DOHH2 (cell line): ENCODE measurements at regions not wholly inside any gene's neighbourhood (a gene's known extent, or its start where the extent isn't known, plus 50 kb on each side); places are given as distances from the start of the nearest gene placed in this dataset.
"Not testable (repeated sequence)": the region's sequence is repeated elsewhere in the genome, so short reads cannot be mapped to it uniquely, and the experiment has no call there.

ENCODE experiments used
- H3F3A ChIP-seq: fragments of 200-600 bp; sonication (generic), shearing (Covaris generic); 2 replicates; pipeline ENCODE4 v1.6.0; 2016; ENCODE audit warnings: antibody characterized with exemption, mild to moderate bottlenecking; ENCODE audit not compliant: control insufficient read depth, insufficient read depth
- H3K27ac ChIP-seq: fragments of 200-600 bp; sonication (generic); 2 replicates; pipeline ENCODE4 v1.5.1; 2014; ENCODE audit warnings: low read depth, mild to moderate bottlenecking, low read length, moderate library complexity
- H3K27me3 ChIP-seq: fragments of 200-600 bp; sonication (generic); 2 replicates; pipeline ENCODE4 v1.6.1; 2014; ENCODE audit warnings: mild to moderate bottlenecking, low read length, mixed read lengths; ENCODE audit not compliant: control insufficient read depth
- H3K36me3 ChIP-seq: fragments of 200-600 bp; sonication (generic); 2 replicates; pipeline ENCODE4 v1.6.1; 2014; ENCODE audit warnings: mild to moderate bottlenecking, low read length, moderate library complexity, mixed read lengths; ENCODE audit not compliant: control insufficient read depth
- H3K4me1 ChIP-seq: fragments of 200-600 bp; sonication (generic); 2 replicates; pipeline ENCODE4 v1.6.1; 2014; ENCODE audit warnings: mild to moderate bottlenecking, low read length, mixed read lengths; ENCODE audit not compliant: control insufficient read depth
- H3K4me2 ChIP-seq: fragments of 200-600 bp; sonication (generic); 2 replicates; pipeline ENCODE4 v1.6.0; 2014; ENCODE audit warnings: mild to moderate bottlenecking, low read length, moderate library complexity
- H3K4me3 ChIP-seq: fragments of 200-600 bp; sonication (generic); 2 replicates; pipeline ENCODE4 v1.5.1; 2014; ENCODE audit warnings: mild to moderate bottlenecking, low read length, mixed read lengths
- H3K79me2 ChIP-seq: fragments of 200-600 bp; sonication (generic); 2 replicates; pipeline ENCODE4 v1.6.1; 2014; ENCODE audit warnings: mild to moderate bottlenecking, low read length, mixed read lengths; ENCODE audit not compliant: control insufficient read depth
- H3K9me2 ChIP-seq: fragments of 200-600 bp; sonication (generic); replicated peaks from 2 replicates; pipeline ENCODE4 v1.6.1; 2014; ENCODE audit warnings: mild to moderate bottlenecking, low read length, mixed read lengths; ENCODE audit not compliant: control insufficient read depth
- H3K9me3 ChIP-seq: fragments of 200-600 bp; sonication (generic); 2 replicates; pipeline ENCODE4 v1.6.1; 2014; ENCODE audit warnings: antibody characterized with exemption, low read length, mixed read lengths; ENCODE audit not compliant: control insufficient read depth, insufficient read depth
- H4K20me1 ChIP-seq: fragments of 200-600 bp; sonication (generic); 2 replicates; pipeline ENCODE4 v1.6.0; 2014; ENCODE audit warnings: low read depth, mild to moderate bottlenecking, antibody characterized with exemption, low read length, moderate library complexity; ENCODE audit not compliant: control insufficient read depth, insufficient read depth
- EZH2phosphoT487 ChIP-seq: fragments of 200-600 bp; sonication (generic); IDR thresholded peaks from 2 replicates; pipeline ENCODE4 v1.6.1; 2017; ENCODE audit warnings: borderline replicate concordance, mild to moderate bottlenecking, antibody characterized with exemption, low read length, moderate library complexity, mixed read lengths
- TF ChIP-seq, protein P1 (sequence below): fragments of 200-600 bp; sonication (generic); IDR thresholded peaks from one replicate; pipeline ENCODE4 v1.5.1; 2014; ENCODE audit warnings: antibody characterized with exemption, mild to moderate bottlenecking, low read depth, low read length; ENCODE audit not compliant: poor library complexity, severe bottlenecking

GRCh38 chr22:34829485-34829884 is 236.5 kb upstream of the ISX start:
- no peaks in the 10 kb centered on the region for H3K27me3 ChIP-seq
- H3K4me3 ChIP-seq: no peak overlapping the region
- no peaks in the 10 kb centered on the region for H3K79me2 ChIP-seq
- no peaks in the 10 kb centered on the region for H3K4me1 ChIP-seq
- no peak overlapping the region for H3K4me2 ChIP-seq
- H3K9me2 ChIP-seq: no peaks in the 10 kb centered on the region
- H4K20me1 ChIP-seq: no peaks in the 10 kb centered on the region
- no peaks in the 10 kb centered on the region for H3F3A ChIP-seq
- no peaks in the 10 kb centered on the region for H3K9me3 ChIP-seq
- H3K36me3 ChIP-seq: no peaks in the 10 kb centered on the region
- TF ChIP-seq, protein P1, sequence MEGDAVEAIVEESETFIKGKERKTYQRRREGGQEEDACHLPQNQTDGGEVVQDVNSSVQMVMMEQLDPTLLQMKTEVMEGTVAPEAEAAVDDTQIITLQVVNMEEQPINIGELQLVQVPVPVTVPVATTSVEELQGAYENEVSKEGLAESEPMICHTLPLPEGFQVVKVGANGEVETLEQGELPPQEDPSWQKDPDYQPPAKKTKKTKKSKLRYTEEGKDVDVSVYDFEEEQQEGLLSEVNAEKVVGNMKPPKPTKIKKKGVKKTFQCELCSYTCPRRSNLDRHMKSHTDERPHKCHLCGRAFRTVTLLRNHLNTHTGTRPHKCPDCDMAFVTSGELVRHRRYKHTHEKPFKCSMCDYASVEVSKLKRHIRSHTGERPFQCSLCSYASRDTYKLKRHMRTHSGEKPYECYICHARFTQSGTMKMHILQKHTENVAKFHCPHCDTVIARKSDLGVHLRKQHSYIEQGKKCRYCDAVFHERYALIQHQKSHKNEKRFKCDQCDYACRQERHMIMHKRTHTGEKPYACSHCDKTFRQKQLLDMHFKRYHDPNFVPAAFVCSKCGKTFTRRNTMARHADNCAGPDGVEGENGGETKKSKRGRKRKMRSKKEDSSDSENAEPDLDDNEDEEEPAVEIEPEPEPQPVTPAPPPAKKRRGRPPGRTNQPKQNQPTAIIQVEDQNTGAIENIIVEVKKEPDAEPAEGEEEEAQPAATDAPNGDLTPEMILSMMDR: no peak
- no peak for TF ChIP-seq EZH2phosphoT487
- H3K27ac ChIP-seq: no peak overlapping the region

GRCh38 chr22:34834059-34834458 is 231.9 kb upstream of the ISX start:
- H3K27ac ChIP-seq: no peak overlapping the region
- no peaks in the 10 kb centered on the region for H3F3A ChIP-seq
- no peak overlapping the region for H3K4me3 ChIP-seq
- H3K4me2 ChIP-seq: no peak overlapping the region
- H4K20me1 ChIP-seq: no peaks in the 10 kb centered on the region
- no peaks in the 10 kb centered on the region for H3K9me2 ChIP-seq
- no peaks in the 10 kb centered on the region for H3K36me3 ChIP-seq
- H3K4me1 ChIP-seq: no peaks in the 10 kb centered on the region
- TF ChIP-seq EZH2phosphoT487: no peak
- TF ChIP-seq, protein P1: no peak
- H3K9me3 ChIP-seq: no peaks in the 10 kb centered on the region
- H3K79me2 ChIP-seq: no peaks in the 10 kb centered on the region
- no peaks in the 10 kb centered on the region for H3K27me3 ChIP-seq

DNA sequence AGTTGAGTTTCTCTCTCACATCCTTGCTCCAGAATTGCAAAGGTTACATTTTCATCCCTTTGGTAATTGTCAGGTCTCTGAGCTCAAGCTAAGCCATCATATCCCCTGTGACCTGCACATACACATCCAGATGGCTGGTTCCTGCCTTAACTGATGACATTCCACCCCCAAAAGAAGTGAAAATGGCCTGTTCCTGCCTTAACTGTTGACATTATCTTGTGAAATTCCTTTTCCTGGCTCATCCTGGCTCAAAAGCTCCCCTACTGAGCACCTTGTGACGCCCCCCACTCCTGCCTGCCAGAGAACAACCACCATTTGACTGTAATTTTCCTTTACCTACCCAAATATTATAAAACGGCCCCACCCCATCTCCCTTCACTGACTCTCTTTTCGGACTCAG is 231.4 kb upstream of the ISX start:
- H3K4me2 ChIP-seq, H3K9me2 ChIP-seq, H3K4me1 ChIP-seq, H3K27me3 ChIP-seq, H3K27ac ChIP-seq, H3K9me3 ChIP-seq, H3F3A ChIP-seq, H3K36me3 ChIP-seq, H4K20me1 ChIP-seq, H3K4me3 ChIP-seq, H3K79me2 ChIP-seq: not testable (repeated sequence)

GRCh38 chr22:34841331-34841771 is 224.6 kb upstream of the ISX start:
- Histone ChIP-seq H3F3A (no peaks in the 10 kb centered on the region), H3K4me1 (no peaks in the 10 kb centered on the region), H3K9me2 (no peaks in the 10 kb centered on the region), H3K27ac (no peak overlapping the region), H3K9me3 (no peaks in the 10 kb centered on the region), H4K20me1 (no peaks in the 10 kb centered on the region), H3K79me2 (no peaks in the 10 kb centered on the region), H3K4me3 (no peak overlapping the region), H3K27me3 (no peaks in the 10 kb centered on the region), H3K4me2 (no peak overlapping the region), H3K36me3 (no peaks in the 10 kb centered on the region)
- no peak for TF ChIP-seq EZH2phosphoT487
- TF ChIP-seq, protein P1: no peak
